GM12878 (cell line): ENCODE measurements at regions not wholly inside any gene's neighbourhood (a gene's known extent, or its start where the extent isn't known, plus 50 kb on each side); places are given as distances from the start of the nearest gene placed in this dataset.

Experiments
- ATAC-seq: fragments of 200-7000 bp; cut with Tn5 transposase; 3 replicates; pipeline ENCODE4 v1.9.1; 2020; ENCODE audit warnings: mild to moderate bottlenecking, moderate library complexity
- BruUV-seq: library from RNA; stranded (reverse); fragments of 400-500 nt; replicated peaks from 2 replicates; lab custom pipeline; 2021; lab: Mats Ljungman, UMichigan
- CTCF ChIA-PET: fragments of 300-600 bp; sonication (Branson Sonifier 250); formaldehyde crosslinking; extraction: SDS; loops from one replicate; lab custom pipeline; 2021; ENCODE audit warnings: inconsistent platforms; lab: Yijun Ruan, JAX
- POLR2A ChIA-PET: fragments of 350-600 bp; formaldehyde crosslinking; extraction: SDS; loops from one replicate; lab custom pipeline; 2021; ENCODE audit warnings: inconsistent platforms; lab: Charles Lee
- RAD21 ChIA-PET: fragments of 300-600 bp; sonication (Branson Sonifier 250); formaldehyde crosslinking; loops from one replicate; lab custom pipeline; 2023; ENCODE audit warnings: antibody characterized with exemption; ENCODE audit not compliant: unreplicated experiment; lab: Charles Lee
- SMC1A ChIA-PET: fragments of 300-600 bp; sonication (Branson Sonifier 250); formaldehyde crosslinking; loops from one replicate; lab custom pipeline; 2023; ENCODE audit not compliant: unreplicated experiment, uncharacterized antibody; lab: Charles Lee
- DNase-seq: peaks from one replicate; pipeline ENCODE4 v3.0.0-alpha.2; 2011; ENCODE audit warnings: low read depth, low spot score
- FAIRE-seq: peaks from 3 replicates; lab custom pipeline; 2011; peaks lifted over from hg19 to GRCh38; lab: Jason Lieb, UNC
- H2AFZ ChIP-seq: 2 replicates; pipeline ENCODE4 v1.6.0; 2011; ENCODE audit warnings: low read depth, low read length, control low read depth; ENCODE audit not compliant: control insufficient read depth
- H3K27ac ChIP-seq: 2 replicates; pipeline ENCODE4 v1.5.1; 2011; ENCODE audit warnings: control low read depth; ENCODE audit not compliant: control insufficient read depth, insufficient read depth
- H3K27me3 ChIP-seq, 2 experiments: replicated peaks in 1 of 2; 2 replicates each; pipeline versions ENCODE4 v1.6.0 to v1.6.1; 2011; ENCODE audit warnings: low read length in 1 of 2; ENCODE audit not compliant: control insufficient read depth in 2 of 2, insufficient read depth in 2 of 2
- H3K36me3 ChIP-seq, 2 experiments: 2 replicates each; pipeline ENCODE4 v1.5.1; 2011; ENCODE audit warnings: low read length in 1 of 2; ENCODE audit not compliant: control insufficient read depth in 2 of 2, insufficient read depth in 2 of 2
- H3K4me1 ChIP-seq: 2 replicates; pipeline ENCODE4 v1.6.1; 2011; ENCODE audit warnings: mild to moderate bottlenecking, low read length, moderate library complexity, mixed read lengths; ENCODE audit not compliant: control insufficient read depth, insufficient read depth
- H3K4me2 ChIP-seq: 2 replicates; pipeline ENCODE4 v1.6.0; 2011; ENCODE audit warnings: control low read depth; ENCODE audit not compliant: control insufficient read depth, insufficient read depth
- H3K4me3 ChIP-seq: fragments of 200-600 bp; sonication (generic); 2 replicates; pipeline ENCODE4 v1.5.1; 2016
- H3K79me2 ChIP-seq: 2 replicates; pipeline ENCODE4 v1.6.0; 2011; ENCODE audit warnings: low read length; ENCODE audit not compliant: control insufficient read depth, insufficient read depth
- H3K9ac ChIP-seq: 2 replicates; pipeline ENCODE4 v1.8.0; 2011; ENCODE audit warnings: low read length, control low read depth, mixed read lengths; ENCODE audit not compliant: control insufficient read depth, insufficient read depth
- H3K9me3 ChIP-seq: replicated peaks from 3 replicates; pipeline ENCODE4 v1.5.1; 2011; ENCODE audit warnings: mild to moderate bottlenecking, low read length; ENCODE audit not compliant: control insufficient read depth, insufficient read depth
- H4K20me1 ChIP-seq: 2 replicates; pipeline ENCODE4 v1.6.0; 2011; ENCODE audit not compliant: control insufficient read depth, insufficient read depth
- BCLAF1 ChIP-seq: fragments of 450-650 bp; IDR thresholded peaks from 2 replicates; pipeline ENCODE4 v1.6.1; 2017; ENCODE audit warnings: antibody characterized with exemption, mild to moderate bottlenecking, moderate library complexity
- CBFB ChIP-seq: IDR thresholded peaks from 2 replicates; pipeline ENCODE4 v1.6.1; 2016; ENCODE audit warnings: antibody characterized with exemption, low read depth
- CTCF ChIP-seq, 3 experiments: IDR thresholded peaks in 2 of 3; conservative IDR thresholded peaks in 1 of 3; 2 replicates each; pipeline ENCODE4 v1.5.1; 2011; ENCODE audit warnings: low read depth in 3 of 3, low read length in 3 of 3, mild to moderate bottlenecking in 3 of 3, control low read depth in 2 of 3, moderate library complexity in 2 of 3, inconsistent platforms in 1 of 3, mixed read lengths in 1 of 3; ENCODE audit not compliant: control insufficient read depth in 2 of 3, insufficient read depth in 1 of 3; ENCODE audit errors: extremely low read depth in 1 of 3
- DPF2 ChIP-seq: fragments of 450-650 bp; IDR thresholded peaks from 2 replicates; pipeline ENCODE4 v1.6.1; 2017; ENCODE audit warnings: mild to moderate bottlenecking
- MTA3 ChIP-seq: IDR thresholded peaks from 2 replicates; pipeline ENCODE4 v1.6.1; 2012; ENCODE audit warnings: low read length, inconsistent platforms, borderline replicate concordance
- NFYB ChIP-seq: IDR thresholded peaks from 2 replicates; pipeline ENCODE4 v1.6.1; 2011; ENCODE audit warnings: low read depth, mild to moderate bottlenecking, low read length, improper control_type of control experiment, moderate library complexity; ENCODE audit not compliant: insufficient read depth
- NR2C1 ChIP-seq: fragments of 450-650 bp; IDR thresholded peaks from 2 replicates; pipeline ENCODE4 v1.6.1; 2017; ENCODE audit warnings: antibody characterized with exemption, mild to moderate bottlenecking, moderate library complexity
- RCOR1 ChIP-seq: conservative IDR thresholded peaks from 2 replicates; pipeline ENCODE4 v1.6.1; 2012; ENCODE audit warnings: low read depth, low read length, improper control_type of control experiment
- SRF ChIP-seq, 2 experiments: IDR thresholded peaks; 2 replicates each; pipeline ENCODE4 v1.6.1; 2011; ENCODE audit warnings: low read depth in 2 of 2, low read length in 2 of 2, mild to moderate bottlenecking in 1 of 2, moderate library complexity in 1 of 2
- ZBTB33 ChIP-seq: fragments of 450-650 bp; IDR thresholded peaks from 2 replicates; pipeline ENCODE4 v1.6.1; 2017; ENCODE audit warnings: mild to moderate bottlenecking
- WGBS: methylation state at CpG from one replicate; pipeline ENCODE4 v1.1.6; 2016; ENCODE audit warnings: low lambda C conversion rate; ENCODE audit not compliant: insufficient replicate concordance, insufficient coverage; ENCODE audit errors: missing lambda C conversion rate; 5-methylcytosine and 5-hydroxymethylcytosine counted together
- in situ Hi-C: fragments of 300-500 bp; cut with MboI; formaldehyde crosslinking; loops from 9 replicates; pipeline ENCODE4 v1.14.3; 2018; ENCODE audit warnings: mixed read lengths
- intact Hi-C: fragments of 100-400 bp; cut with micrococcal nuclease; formaldehyde crosslinking; loops from one replicate; pipeline ENCODE4 v1.14.2; 2022; ENCODE audit not compliant: unreplicated experiment

- TF ChIP-seq ZBTB33 = no peak
- TF ChIP-seq, all 136 proteins: peak for 0
Observed at GRCh38 chr14:43934102-43934501, 573.0 kb downstream of the FSCB start (continued).

- POLR2A ChIA-PET = no interaction called here
- in situ Hi-C loops (no loop called here), intact Hi-C loops (no loop called here)
- RAD21 ChIA-PET = no interaction called here
- Histone ChIP-seq H3K4me2 (no peak overlapping the region), H3K4me3 (no peak overlapping the region), H3K79me2 (no peaks in the 10 kb centered on the region), H3K9me3 (no peaks in the 10 kb centered on the region), H3K27me3 (no peaks in the 10 kb centered on the region), H2AFZ (no peak overlapping the region), H3K27ac (no peak overlapping the region), H3K9ac (no peak overlapping the region), H3K36me3 (no peaks in the 10 kb centered on the region), H4K20me1 (no peaks in the 10 kb centered on the region), H3K4me1 (no peaks in the 10 kb centered on the region)
- no TSS peak for BruUV-seq
- SMC1A ChIA-PET = no interaction called here
- 32% methylated on average over 4 of the region's 4 CpGs for WGBS
- TF ChIP-seq MTA3 = no peak
- TF ChIP-seq NR2C1 = no peak
- no peak for TF ChIP-seq NFYB
- no peak for TF ChIP-seq CTCF (IDR thresholded peaks at IDR 0.05 in 2 of 3, conservative IDR thresholded peaks at IDR 0.05 in 1 of 3; ENCODE audit: control insufficient read depth in 2 of 3, extremely low read depth in 1 of 3, insufficient read depth in 1 of 3, low read depth in 3 of 3, low read length in 3 of 3)
- no peak for TF ChIP-seq DPF2
- no peak for TF ChIP-seq SRF (IDR thresholded peaks at IDR 0.05; ENCODE audit: low read depth in 2 of 2, low read length in 2 of 2)
- TF ChIP-seq CBFB = no peak
- no peak for TF ChIP-seq RCOR1
- TF ChIP-seq BCLAF1 = no peak
- ATAC-seq (no peak), FAIRE-seq (no peak), DNase-seq (no peak)
- CTCF ChIA-PET = no interaction called here
Observed at GRCh38 chr14:43914041-43914693, 592.9 kb downstream of the FSCB start.
